A673 (cell line): ENCODE measurements at regions not wholly inside any gene's neighbourhood (a gene's known extent, or its start where the extent isn't known, plus 50 kb on each side); places are given as distances from the start of the nearest gene placed in this dataset.
A peak's percentile ranks its signal among the peaks of the same experiment; 100 is the strongest.

Experiments used
- BruUV-seq: library from RNA; stranded (reverse); fragments of 400-500 nt; replicated peaks from 2 replicates; lab custom pipeline; 2021; lab: Mats Ljungman, UMichigan
- CTCF ChIA-PET: fragments of 300-600 bp; sonication (Branson Sonifier 250); formaldehyde crosslinking; loops from one replicate; lab custom pipeline; 2022; ENCODE audit warnings: antibody characterized with exemption; lab: Charles Lee
- POLR2A ChIA-PET: fragments of 300-600 bp; sonication (Branson Sonifier 250); formaldehyde crosslinking; loops from one replicate; lab custom pipeline; 2022; ENCODE audit warnings: antibody characterized with exemption; ENCODE audit not compliant: low non-redundant PET; lab: Charles Lee
- DNase-seq: peaks from one replicate; pipeline ENCODE4 v3.0.0-alpha.2; 2015; ENCODE audit warnings: low spot score
- H3K27ac ChIP-seq: fragments of 200-600 bp; sonication (generic); 2 replicates; pipeline ENCODE4 v1.5.1; 2016; ENCODE audit warnings: mixed run types, low read depth, mild to moderate bottlenecking, mixed read lengths, antibody characterized with exemption, low read length; ENCODE audit not compliant: poor library complexity, severe bottlenecking
- H3K27me3 ChIP-seq: fragments of 200-600 bp; sonication (generic); replicated peaks from 2 replicates; pipeline ENCODE4 v1.6.1; 2017; ENCODE audit warnings: mixed run types, low read depth, mild to moderate bottlenecking, mixed read lengths, antibody characterized with exemption, low read length; ENCODE audit not compliant: insufficient read depth, poor library complexity
- H3K36me3 ChIP-seq: fragments of 200-600 bp; sonication (generic); 2 replicates; pipeline ENCODE4 v1.6.1; 2016; ENCODE audit warnings: mixed run types, mild to moderate bottlenecking, mixed read lengths, antibody characterized with exemption, low read length; ENCODE audit not compliant: insufficient read depth, poor library complexity, severe bottlenecking
- H3K4me1 ChIP-seq: fragments of 200-600 bp; sonication (generic); 2 replicates; pipeline ENCODE4 v1.6.1; 2017; ENCODE audit warnings: mixed run types, mild to moderate bottlenecking, mixed read lengths, antibody characterized with exemption, low read length; ENCODE audit not compliant: insufficient read depth, poor library complexity, severe bottlenecking
- H3K4me3 ChIP-seq: fragments of 200-600 bp; sonication (generic); 2 replicates; pipeline ENCODE4 v1.5.1; 2016; ENCODE audit warnings: low read depth, mixed run types, mild to moderate bottlenecking, mixed read lengths, low read length; ENCODE audit not compliant: poor library complexity, severe bottlenecking
- H3K9me3 ChIP-seq: fragments of 200-600 bp; sonication (generic); 2 replicates; pipeline ENCODE4 v1.6.1; 2016; ENCODE audit warnings: mixed run types, low read depth, mild to moderate bottlenecking, mixed read lengths, antibody characterized with exemption, low read length; ENCODE audit not compliant: poor library complexity, severe bottlenecking
- CTCF ChIP-seq: fragments of 300-800, 200-600 bp; sonication (generic); conservative IDR thresholded peaks from 2 replicates; pipeline ENCODE4 v1.5.1; 2017; ENCODE audit warnings: low read depth, mild to moderate bottlenecking, antibody characterized with exemption, low read length, moderate library complexity, mixed read lengths
- EZH2 ChIP-seq: fragments of 200-600 bp; sonication (generic); IDR thresholded peaks from 2 replicates; pipeline ENCODE4 v1.6.1; 2017; ENCODE audit warnings: borderline replicate concordance, low read depth, mild to moderate bottlenecking, mixed read lengths, antibody characterized with exemption, low read length; ENCODE audit not compliant: poor library complexity, severe bottlenecking
- intact Hi-C: fragments of 100-400 bp; cut with micrococcal nuclease; formaldehyde crosslinking; loops from one replicate; pipeline ENCODE4 v1.10.0; 2022; ENCODE audit not compliant: unreplicated experiment

DNA sequence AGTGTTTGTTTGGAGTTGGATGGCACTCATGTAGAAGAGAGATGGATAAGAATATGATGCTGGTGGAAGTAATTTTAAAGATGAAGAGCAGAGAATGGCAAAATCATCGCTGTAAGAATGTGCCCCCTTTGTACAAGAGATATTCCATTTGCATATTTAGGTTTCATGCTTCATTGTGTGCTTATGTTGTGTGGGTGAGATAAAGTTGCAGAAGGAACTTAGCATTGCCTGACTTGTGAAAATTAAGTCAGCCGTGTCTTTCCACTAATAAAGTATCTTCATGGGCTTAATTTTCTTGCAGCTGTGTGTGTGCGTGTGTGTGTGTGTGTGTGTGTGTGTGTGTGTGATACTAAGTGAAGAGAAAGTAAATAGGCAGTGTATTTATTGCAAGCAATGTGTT, 381.9 kb downstream of the OTUD1 start:
- Histone ChIP-seq H3K27me3 (no peaks in the 10 kb centered on the region), H3K9me3 (no peaks in the 10 kb centered on the region), H3K36me3 (no peaks in the 10 kb centered on the region), H3K27ac (no peak overlapping the region), H3K4me1 (peaks cover 12% of the 10 kb centered on the region), H3K4me3 (no peak overlapping the region)
- no TSS peak for BruUV-seq
- ChIA-PET CTCF (no interaction called here), POLR2A (no interaction called here)
- DNase-seq, result no peak
- no peak for TF ChIP-seq CTCF
- TF ChIP-seq EZH2, result no peak
- intact Hi-C loops, result no loop called here

- ChIA-PET POLR2A (no interaction called here), CTCF (no interaction called here)
- H3K27me3 ChIP-seq, result no peaks in the 10 kb centered on the region
- TF ChIP-seq EZH2 (no peak), CTCF (no peak)
- H3K27ac ChIP-seq, result no peak overlapping the region
- no peak overlapping the region for H3K4me3 ChIP-seq
- H3K9me3 ChIP-seq, result no peaks in the 10 kb centered on the region
- DNase-seq, result no peak
- peaks cover 23% of the 10 kb centered on the region for H3K4me1 ChIP-seq
- no peaks in the 10 kb centered on the region for H3K36me3 ChIP-seq
- BruUV-seq, result no TSS peak
- intact Hi-C loops, result no loop called here
These were observed 384.1 kb upstream of the KIAA1217 start for GRCh38 chr10:23824822-23825221.

DNA sequence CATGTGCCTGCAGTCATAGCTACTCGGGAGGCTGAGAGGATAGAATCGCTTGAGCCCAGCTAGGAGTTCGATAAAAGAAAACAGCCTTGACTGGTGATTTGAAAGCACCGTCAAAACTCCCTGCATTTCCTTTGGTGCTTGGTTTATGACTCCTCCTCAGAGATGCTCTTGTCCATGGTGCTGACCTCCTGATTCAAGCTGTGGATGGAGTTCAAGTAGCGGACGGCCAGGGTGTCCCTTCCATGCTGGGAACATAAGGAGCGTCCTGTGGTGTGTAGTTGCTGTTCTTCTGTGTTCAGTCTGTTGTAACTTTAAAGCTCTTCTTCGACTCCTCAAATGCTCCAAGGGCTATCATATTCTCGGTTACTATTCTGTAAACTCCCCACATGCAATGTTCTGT, 382.5 kb upstream of the KIAA1217 start:
- DNase-seq, result peak; percentile 41
- BruUV-seq, result no TSS peak
- ChIA-PET CTCF (interaction anchor here (0.6 kb wide), 1 partner anchor 699 kb away, joined by 4 read pairs; no protein-coding TSS in a partner anchor), POLR2A (no interaction called here)
- TF ChIP-seq CTCF, result no peak
- no peak for TF ChIP-seq EZH2
- Histone ChIP-seq H3K4me1 (peaks cover 12% of the 10 kb centered on the region), H3K9me3 (no peaks in the 10 kb centered on the region), H3K27ac (no peak overlapping the region), H3K36me3 (no peaks in the 10 kb centered on the region), H3K4me3 (no peak overlapping the region), H3K27me3 (no peaks in the 10 kb centered on the region)
- intact Hi-C loops, result no loop called here
